ENCODE measurements at regions not wholly inside any gene's neighbourhood (a gene's known extent, or its start where the extent isn't known, plus 50 kb on each side); places are given as distances from the start of the nearest gene placed in this dataset.

GRCh38 chr10:124228471-124228870 is 135.1 kb upstream of the CHST15 start:
- no peak for TF ChIP-seq GTF2I (CRISPR knock-in tag; conservative IDR thresholded peaks at IDR 0.05)
- TF ChIP-seq, protein P1, sequence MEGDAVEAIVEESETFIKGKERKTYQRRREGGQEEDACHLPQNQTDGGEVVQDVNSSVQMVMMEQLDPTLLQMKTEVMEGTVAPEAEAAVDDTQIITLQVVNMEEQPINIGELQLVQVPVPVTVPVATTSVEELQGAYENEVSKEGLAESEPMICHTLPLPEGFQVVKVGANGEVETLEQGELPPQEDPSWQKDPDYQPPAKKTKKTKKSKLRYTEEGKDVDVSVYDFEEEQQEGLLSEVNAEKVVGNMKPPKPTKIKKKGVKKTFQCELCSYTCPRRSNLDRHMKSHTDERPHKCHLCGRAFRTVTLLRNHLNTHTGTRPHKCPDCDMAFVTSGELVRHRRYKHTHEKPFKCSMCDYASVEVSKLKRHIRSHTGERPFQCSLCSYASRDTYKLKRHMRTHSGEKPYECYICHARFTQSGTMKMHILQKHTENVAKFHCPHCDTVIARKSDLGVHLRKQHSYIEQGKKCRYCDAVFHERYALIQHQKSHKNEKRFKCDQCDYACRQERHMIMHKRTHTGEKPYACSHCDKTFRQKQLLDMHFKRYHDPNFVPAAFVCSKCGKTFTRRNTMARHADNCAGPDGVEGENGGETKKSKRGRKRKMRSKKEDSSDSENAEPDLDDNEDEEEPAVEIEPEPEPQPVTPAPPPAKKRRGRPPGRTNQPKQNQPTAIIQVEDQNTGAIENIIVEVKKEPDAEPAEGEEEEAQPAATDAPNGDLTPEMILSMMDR (IDR thresholded peaks at IDR 0.05), result no peak
- TF ChIP-seq, protein P2, sequence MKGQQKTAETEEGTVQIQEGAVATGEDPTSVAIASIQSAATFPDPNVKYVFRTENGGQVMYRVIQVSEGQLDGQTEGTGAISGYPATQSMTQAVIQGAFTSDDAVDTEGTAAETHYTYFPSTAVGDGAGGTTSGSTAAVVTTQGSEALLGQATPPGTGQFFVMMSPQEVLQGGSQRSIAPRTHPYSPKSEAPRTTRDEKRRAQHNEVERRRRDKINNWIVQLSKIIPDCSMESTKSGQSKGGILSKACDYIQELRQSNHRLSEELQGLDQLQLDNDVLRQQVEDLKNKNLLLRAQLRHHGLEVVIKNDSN (CRISPR knock-in tag; IDR thresholded peaks at IDR 0.05), result no peak

All from WTC11 (cell line).